CD4-positive, alpha-beta T cell treated with Interleukin-15 for 4 hours (primary cell): ENCODE measurements at regions not wholly inside any gene's neighbourhood (a gene's known extent, or its start where the extent isn't known, plus 50 kb on each side); places are given as distances from the start of the nearest gene placed in this dataset.

Experiments used
- DNase-seq: peaks from one replicate; pipeline ENCODE4 v3.0.0-alpha.2; 2020; ENCODE audit warnings: low spot score

DNA sequence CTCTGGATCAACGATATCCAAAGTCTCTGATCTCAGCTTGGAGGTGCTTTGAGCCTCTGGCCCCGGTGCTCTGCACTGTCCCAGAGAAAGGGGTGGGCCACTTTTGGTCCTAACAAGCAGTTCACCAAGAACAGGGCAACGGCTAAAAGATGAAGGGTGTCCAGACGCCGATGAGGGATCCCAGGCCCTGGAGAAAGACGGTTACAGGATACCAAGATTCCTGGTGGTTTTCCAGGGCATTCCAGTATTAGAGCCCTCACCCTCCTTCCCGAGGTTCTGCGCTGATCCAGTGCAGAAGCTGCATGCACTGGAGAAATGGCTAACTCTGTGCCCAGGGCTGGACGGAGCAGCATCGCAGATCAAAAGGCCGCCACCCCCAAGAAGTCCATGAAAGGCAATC lies 149.9 kb upstream of the IRF2BP2 start:
- no peak for DNase-seq

DNA sequence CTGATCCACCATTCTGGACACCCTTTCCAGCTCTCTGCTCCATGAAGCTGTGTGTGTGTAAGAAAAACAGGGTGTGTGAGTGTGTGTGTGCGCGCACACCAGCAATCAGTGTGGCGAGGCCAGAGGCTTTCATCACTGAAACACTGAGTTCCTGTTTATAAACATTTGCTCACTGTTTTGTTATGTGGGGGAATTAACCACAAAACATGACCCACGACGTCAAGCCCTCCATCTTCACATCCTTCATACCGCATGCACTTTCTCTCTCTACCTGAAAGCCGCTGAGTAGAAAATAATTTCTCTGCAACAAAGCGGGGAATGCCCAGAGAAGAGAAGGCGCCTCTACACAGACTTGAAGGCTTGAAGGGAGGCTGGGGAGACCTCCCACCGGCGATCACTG lies 148.9 kb upstream of the IRF2BP2 start:
- DNase-seq: peak; percentile 55

DNA sequence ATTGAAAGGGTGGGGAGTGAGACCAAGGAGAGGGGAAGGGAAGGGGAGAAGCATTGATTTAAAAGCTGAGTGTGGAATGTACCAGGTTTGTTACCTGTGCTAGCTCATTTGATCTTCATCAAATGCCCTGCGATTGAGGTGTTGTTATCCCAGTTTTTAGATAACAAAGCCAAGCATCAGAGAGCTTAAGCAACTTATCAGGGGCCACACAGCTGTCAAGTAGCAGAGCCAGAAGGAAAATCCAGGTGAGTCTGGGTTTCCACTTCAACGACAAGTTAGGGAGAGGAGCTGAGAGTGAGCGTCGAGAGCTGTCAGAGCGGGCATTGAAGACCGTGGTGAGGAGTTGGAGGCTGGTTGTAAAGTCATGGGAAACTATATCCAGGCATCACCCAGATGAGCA lies 146.9 kb upstream of the IRF2BP2 start:
- no peak for DNase-seq

DNA sequence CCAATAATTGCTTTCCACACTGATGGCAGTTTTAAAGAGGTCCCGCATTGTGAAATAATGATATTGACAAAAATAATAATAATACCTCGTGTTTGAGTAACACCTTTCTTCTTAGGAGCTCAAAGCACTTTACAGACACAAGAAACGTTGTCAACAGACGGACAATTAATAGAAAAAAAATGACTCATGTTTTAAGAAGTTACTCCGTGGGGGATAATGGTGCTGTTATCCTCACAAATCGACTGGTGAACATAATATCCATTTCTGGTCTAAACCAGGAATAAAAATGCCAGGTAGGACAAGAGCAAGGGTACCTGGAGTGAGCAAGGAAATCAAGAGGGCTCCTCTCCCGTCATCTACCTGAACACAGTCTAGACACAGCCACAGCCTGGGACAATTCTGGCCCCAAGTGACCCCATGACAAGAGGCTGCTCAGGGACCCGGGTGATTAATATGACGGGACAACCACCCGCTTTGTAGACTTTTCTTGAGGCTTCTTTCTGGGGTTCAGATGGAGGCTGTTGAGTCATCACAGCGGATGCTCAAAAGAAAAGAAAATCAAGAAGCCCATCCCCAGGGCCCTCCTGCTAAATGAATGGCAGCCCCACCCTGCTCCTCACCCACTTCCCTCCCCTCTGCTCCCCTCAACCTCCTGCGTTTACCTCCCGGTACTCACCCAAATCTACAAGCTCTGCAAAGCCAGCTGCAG lies 146.2 kb upstream of the IRF2BP2 start:
- no peak for DNase-seq

DNA sequence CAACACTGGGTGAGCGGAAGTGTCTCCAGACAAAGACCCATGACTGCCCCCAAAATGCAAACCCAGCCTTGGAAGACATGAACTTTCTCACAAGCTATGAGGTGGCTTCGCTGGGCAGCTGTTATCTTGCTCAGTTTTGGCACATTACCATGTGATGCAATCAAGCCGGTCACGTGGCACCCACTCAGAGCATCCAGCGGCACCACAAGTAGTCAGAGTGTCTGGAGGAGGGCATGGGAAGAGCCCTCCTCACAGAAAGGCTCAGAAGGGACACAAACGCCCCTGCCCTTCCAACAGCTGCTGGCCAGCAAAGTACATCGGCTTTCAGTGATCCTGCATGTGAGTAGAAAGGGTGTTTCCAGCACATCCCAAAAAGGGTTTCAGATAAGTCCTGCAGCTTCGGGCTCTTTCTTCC lies 145.5 kb upstream of the IRF2BP2 start:
- DNase-seq: no peak

DNA sequence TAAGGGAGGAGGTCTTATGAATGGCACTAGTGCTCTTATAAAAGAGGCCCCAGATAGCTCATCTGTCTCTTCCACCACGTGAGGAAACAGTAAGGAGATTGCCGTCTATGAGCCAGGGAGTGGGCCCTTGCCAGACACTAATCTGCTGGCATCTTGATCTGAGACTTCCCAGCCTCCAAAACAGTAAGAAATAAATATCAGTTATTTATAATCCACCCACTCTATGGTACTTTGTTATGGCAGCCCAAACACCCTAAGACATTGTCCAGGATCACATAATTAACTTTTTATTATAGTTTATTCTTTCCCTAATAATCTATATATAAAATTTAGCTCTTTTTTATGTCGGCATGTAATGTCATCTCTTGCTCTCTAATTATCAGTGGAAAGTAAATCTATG lies 144.0 kb upstream of the IRF2BP2 start:
- DNase-seq: no peak

DNA sequence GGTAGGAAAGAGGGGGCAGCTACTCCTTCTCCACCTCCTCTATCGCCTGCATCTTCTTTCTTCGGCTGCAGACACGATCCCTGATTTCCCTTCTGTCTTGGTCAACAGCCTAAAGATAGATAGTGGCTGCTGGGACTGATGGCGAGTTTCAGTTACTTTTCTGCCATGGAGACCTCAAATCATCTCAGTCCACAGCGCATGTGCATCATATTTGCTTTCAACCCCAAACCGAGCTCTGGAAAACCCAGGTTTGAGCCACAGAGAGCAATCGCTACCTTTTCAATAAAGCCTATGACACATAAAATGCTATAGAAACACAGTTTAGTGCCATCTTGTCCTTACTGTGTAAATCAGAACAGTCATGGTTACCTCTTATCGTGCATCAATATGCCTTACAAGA lies 142.9 kb upstream of the IRF2BP2 start:
- DNase-seq: no peak

DNA sequence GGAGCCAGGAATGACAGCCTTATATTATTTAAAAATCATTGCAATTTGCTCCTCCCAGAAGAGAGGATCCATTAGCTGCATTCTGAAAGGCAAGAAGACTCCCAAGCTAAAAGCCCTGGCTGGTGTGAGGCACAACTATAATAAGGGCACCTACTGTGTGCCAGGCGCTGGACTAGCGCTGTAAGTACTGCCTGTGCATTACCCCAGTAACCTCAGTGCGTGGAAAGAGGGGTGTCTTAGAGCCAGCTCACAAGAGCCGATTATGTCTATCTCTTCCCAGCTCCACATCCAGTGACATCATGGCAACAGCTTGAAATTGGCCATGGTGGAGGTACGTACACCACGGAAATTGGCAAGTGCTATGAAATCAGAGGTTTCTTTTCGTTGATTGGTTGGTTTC lies 141.7 kb upstream of the IRF2BP2 start:
- DNase-seq: no peak

DNA sequence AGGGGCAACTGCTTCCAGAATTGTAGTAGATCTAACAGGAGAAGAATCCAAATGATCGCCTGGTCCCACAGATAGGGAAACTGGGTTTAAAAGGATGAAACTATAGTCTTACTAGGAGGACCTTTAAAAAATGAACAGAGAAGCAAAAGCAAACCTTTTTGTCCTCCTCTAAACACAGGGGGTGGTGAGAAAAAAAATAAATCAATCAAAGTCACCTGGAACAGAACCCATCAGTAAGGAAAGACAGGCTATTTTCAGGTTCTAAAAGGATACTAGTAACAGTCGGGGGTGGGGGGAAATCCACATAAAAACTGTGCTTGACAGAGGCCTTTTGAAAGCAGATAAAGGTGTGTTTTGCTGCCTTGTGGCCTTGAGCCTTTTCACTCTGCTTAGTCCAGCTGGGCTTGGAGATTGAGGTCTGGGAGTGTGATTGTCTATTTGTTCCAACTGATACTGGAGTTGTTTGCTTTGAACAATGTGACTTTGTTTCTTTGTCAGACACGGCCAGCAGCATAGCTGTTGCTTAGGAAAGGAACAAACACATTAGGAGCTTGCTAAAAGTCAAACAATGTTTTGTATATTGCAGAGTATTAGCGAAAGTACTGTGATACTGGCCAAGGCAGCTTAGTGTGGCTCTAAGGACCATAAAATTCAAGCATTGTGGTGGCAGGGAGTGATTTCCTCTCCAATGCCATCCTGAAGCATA lies 141.1 kb upstream of the IRF2BP2 start:
- DNase-seq: no peak

DNA sequence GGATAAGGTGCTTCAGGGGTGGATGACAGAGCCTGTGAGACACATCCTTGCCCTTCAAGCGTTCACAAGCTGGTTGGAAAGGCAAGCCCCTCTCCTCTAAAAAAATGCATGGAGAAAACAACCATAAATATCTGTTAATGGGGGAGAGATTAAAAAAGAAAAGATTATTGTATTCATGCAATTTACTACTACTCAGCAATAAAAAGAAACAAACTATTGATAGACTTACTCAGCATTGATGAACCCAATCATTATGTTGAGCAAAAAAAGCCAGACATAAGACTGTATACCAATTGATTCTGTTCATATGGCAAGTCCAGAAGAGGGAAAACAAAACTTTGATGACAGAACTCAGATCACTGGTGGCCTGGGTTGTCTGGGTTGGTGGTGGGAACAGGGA lies 138.7 kb upstream of the IRF2BP2 start:
- no peak for DNase-seq

DNA sequence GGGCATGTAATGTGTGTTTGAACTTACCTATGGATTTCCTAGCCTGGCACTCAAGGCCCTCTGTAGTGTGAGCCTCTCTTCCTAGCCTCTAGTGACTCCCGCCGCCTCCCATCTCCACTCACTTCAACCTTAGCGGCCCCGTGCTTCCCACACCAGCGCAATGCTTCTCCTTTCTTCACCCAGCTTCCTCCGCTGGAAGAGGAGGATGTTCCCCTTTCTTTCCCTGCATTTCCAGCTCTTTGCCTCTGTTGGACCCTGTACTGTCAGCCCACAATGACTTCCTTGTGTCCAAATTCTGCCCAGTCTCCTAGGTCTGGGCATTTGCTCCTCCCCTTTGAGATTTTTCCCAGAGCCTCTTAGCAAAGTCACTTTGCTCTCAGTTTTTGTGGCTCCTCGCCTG lies 138.1 kb upstream of the IRF2BP2 start:
- no peak for DNase-seq

DNA sequence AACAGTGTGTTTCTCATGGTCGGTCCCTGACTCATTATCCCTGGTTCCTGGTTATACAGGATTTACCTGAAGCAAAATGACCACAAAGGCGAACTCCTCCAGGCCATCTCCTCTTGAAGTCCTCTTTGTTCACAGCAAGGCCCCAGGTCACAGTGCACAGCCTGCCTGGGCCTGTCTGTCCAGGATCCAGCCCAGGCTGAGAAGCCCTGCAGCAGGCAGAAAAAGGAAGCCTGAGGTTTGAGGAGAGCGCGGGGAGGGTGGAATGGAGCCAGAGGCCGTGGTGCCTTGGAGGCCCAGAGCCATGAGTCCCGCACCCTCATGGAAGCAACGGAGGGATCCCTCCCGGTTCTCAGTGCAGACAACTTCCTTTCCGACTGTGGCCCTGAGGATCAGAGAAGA lies 136.8 kb upstream of the IRF2BP2 start:
- no peak for DNase-seq

DNA sequence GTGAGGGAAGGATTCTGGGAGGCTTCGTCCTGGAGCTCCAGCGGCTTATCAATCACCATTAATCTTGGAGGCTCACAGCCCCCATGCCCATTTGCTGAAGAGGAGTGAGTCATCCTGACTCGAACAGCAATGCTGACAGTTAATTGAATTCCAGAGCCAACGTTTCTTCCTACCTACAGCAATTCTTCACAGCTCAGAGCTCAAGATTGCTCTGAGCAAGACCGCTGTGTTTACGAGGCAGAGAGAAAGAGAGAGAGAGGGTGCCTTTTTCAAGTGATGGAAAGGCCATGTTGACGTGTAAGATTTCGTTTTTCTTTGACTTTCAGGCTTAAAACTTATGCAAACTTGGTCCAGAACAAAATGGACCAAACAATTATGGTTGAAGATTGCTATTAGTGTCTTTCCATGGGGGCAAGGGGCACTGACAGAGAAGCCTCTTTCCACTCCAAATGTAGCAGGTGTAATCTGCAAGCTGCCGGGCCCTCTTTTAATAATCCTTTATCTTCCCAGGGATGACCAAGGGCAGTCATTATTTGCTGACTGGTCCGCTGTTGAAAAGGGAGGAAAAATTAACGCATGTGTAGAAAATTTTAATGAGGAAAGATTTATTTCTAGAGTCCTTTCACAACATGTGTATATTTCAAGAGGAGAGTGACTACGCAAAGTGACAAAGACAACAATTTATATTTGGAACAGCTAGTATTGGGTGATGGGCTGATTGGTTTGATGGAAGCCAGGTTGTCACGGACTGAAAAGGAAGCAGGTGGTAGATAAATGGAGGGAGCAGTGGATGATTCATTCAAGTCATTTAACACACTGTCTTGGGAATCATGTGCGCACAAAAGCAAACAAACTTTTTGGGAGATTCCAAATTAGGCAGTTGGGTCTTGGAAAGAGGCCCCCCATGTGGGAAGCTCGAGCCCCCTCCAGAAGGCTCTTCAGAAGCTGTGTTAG lies 136.1 kb upstream of the IRF2BP2 start:
- DNase-seq: no peak

DNA sequence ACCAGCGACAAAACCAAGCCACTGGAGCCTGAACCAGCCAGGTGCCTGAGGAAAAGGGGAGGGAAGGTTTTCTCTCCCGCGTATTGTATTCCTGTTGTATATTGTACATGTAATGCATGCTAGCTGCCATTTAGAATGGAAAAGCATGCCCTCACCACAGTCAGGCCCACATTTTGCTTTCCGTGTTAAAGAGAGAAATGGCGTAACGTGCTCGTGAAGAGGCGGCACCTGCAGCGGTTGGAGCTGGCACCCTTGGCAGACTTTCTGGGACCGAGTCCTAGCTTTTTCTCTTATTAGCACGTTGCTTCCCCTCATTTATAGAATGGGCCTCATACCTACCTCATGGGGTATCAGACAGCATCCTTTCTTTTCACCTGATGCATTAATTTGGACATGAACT lies 135.3 kb upstream of the IRF2BP2 start:
- no peak for DNase-seq

DNA sequence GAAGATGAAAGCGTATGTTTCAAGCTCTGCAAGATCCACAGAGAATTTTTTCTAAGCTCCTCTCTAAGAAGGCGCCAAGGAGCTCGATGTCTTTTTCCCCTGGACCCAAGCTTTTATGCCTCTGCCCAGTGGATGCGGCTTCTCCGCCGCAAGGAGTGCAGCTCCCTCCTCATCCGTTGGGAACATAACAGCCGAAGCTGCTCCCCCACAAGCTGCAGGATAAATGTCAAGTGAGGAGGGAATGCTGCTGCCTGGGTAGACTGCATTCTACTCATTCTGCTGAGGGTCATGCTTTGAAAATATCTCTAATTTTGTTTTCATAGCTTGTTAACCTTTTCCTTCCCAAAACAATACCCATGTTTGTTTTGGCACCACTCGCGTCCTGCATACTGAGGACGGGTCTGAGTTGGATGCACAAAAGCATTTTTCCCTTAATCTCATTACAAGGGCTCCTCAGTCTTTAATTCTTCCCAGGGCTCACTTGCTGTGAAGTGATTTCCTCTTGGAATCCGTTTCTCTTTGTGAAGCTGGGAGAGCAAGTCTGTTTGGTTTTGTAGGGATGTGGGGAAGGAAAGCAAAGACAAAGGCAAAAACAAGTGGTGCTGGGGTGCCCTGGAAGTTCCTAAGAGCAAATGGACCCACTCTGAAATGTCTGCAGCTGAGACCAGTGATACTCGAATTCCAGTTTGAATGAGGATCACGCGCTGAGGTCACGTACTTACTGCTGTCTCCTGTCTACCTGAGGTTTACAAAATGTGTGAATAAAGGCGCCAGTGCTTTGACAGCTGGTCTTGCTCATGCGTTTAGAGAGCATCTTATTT lies 134.0 kb upstream of the IRF2BP2 start:
- no peak for DNase-seq

DNA sequence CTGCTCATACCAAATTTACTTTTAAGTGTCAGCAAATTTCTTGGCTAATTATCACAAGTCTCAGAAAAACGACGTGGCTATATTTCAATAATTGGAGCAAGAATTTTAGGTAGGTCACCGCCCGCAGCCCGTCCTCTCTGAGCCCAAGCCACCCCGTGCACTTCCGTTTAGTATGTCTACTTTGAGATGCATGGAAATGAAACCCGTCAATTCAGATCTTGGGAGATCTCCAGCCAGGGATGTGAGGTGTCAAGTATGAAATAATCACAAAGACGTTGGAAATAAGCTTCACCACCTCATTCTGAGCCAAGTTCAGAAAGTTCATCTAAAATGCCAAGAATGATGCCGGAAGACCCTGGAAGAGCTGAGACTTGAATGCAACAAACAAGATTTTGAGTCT lies 132.6 kb upstream of the IRF2BP2 start:
- no peak for DNase-seq

DNA sequence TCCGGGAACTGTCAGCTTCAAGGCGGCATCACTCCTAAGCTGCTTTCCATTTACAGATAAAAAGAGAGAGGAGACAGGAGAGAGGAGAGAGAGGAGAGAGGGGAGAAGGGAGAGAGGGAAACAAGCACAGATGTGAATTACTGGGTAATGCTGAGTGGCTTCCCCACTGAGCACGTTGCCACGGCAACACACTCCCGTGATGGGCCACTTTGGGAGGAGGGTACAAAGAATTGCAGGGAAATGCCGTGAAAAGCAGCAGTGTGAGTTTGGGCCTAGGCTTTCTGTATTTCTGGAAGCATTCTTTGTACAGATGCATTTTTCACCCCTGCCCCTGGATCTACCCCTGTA lies 128.0 kb upstream of the IRF2BP2 start:
- DNase-seq: no peak

DNA sequence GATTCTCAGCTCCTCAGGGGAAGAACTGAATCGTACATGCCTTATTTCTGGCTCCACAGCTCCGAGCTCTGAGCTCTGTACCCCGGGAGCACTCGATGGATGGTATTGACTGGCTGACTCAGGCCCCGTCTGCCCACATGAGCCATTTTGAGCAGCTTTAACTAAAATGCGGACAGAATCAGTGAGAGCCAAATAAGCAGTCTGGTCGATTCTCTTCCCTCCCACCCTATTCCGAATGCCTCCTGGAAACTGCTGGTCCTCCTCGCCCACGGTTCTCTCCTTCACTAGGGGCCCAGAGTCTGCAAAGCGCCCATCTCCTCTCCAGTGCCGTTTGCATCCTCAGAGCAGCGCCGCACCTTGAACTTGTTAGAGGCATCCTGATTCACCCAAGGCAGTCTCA lies 125.9 kb upstream of the IRF2BP2 start:
- DNase-seq: no peak

DNA sequence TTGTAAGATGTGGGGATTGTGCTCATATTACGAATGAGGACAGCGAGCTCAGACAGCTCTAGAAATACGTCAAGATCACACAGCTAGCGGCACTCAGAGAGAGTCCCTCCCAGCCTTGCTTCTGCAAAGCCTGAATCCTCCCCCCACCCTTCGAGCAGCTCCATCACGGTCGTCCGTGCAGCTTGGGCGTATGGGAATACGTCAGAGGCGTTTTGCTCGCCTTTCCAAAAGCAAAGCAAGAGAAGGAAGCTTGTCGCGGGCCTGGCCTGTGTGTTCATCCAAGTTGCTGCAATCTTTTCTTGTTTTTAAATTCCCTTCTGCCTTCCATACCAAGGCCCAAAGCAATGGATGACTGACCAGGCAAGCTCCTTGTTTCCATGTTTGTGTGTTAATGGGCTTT lies 125.5 kb upstream of the IRF2BP2 start:
- no peak for DNase-seq

DNA sequence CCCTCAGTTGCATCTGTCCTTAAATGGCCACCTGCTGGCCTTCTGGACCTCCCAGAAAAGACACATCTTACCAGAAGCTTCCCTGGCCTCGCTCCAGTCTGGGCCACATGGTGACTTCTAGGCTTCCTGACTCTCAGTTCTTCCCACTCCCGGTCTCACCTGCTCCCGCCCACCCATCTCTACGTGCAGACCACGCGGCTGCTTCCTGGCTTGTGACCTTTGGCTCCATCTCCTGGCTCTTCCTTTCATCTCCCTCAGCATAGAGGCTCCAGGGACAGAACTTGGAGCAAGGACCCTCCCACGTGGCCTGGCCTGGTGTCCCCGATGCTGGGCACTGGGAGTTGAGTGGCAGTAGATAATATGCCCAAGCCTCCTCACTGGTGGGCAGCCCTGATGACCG lies 124.9 kb upstream of the IRF2BP2 start:
- DNase-seq: no peak

DNA sequence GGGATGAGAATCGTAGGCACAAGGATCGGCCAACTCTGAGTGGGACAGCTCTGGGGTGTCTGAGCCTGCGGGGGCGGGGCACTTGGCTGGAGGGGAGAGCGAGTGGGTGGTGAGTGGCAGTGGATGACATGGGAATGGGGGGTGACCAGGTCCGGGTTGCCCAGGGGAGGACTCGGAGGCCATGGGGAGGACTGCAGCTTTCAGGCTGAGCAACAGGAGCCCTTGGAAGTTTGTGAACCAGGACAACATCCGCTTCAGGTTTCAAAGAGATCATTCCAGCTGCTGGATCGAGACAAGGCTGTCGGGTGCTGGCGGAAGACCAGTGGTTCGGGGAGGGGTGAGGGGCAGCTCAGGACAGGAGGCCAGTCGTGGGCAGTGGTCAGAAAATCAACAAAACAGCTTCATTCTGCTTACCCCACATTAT lies 124.4 kb upstream of the IRF2BP2 start:
- no peak for DNase-seq

DNA sequence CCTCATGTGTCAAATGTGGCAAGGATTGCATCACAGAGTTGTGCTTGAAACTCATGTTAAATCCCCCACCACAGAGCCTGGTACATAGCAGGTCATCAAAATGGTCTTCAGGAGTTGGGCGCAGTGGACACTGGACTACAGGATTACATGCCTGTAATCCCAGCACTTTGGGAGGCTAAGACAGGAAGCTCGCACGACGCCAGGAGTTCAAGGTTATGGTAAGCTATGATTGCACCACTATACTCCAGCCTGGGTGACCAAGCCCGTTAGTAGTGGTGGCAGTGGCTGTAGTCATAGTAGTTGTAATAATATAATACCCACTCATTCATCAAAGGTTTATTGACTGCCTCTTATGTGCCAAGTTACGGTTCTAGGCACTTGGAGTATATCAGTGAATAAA lies 123.4 kb upstream of the IRF2BP2 start:
- DNase-seq: no peak
